Right ventricle myocardium superior (tissue), 1 donor: ENCODE measurements at regions not wholly inside any gene's neighbourhood (a gene's known extent, or its start where the extent isn't known, plus 50 kb on each side); places are given as distances from the start of the nearest gene placed in this dataset.
"Not testable (repeated sequence)": the region's sequence is repeated elsewhere in the genome, so short reads cannot be mapped to it uniquely, and the experiment has no call there.

Experiments used
- ATAC-seq: fragments of 200-7000 bp; cut with Tn5 transposase; one replicate; pipeline ENCODE4 v1.9.1; 2020; ENCODE audit warnings: mild to moderate bottlenecking; ENCODE audit not compliant: poor library complexity
- DNase-seq: peaks from one replicate; pipeline ENCODE4 v3.0.0-alpha.2; 2020
- intact Hi-C: fragments of 100-400 bp; cut with DNase I; formaldehyde crosslinking; loops from one replicate; pipeline ENCODE4 v1.11.2; 2022
- donor health status: DM: no; HTN: yes; CAD: no; lungs with severe emphysema.

- no peak for ATAC-seq
- DNase-seq = no peak
- intact Hi-C loops = no loop called here
These were observed 59.8 kb upstream of the ZPLD1 start for GRCh38 chr3:102374863-102375634.

GRCh38 chr3:102378216-102378615 is 56.6 kb upstream of the ZPLD1 start:
- ATAC-seq = no peak
- intact Hi-C loops = no loop called here
- DNase-seq = no peak

- intact Hi-C loops, DNase-seq, ATAC-seq: not testable (repeated sequence)
These were observed 52.6 kb upstream of the ZPLD1 start for GRCh38 chr3:102382201-102382600.
